K562 (cell line): ENCODE measurements at regions not wholly inside any gene's neighbourhood (a gene's known extent, or its start where the extent isn't known, plus 50 kb on each side); places are given as distances from the start of the nearest gene placed in this dataset.

ENCODE experiments used
- ARID2 ChIP-seq: fragments of 450-650 bp; IDR thresholded peaks from 2 replicates; pipeline ENCODE4 v1.6.1; 2017; ENCODE audit warnings: antibody characterized with exemption, mild to moderate bottlenecking
- HEY1 ChIP-seq: fragments of 250-450 bp; sonication (Bioruptor Pico); IDR thresholded peaks from 2 replicates; pipeline ENCODE4 v1.5.0; 2020; ENCODE audit warnings: mild to moderate bottlenecking, moderate library complexity, borderline replicate concordance
- MCM2 ChIP-seq: fragments of 450-650 bp; IDR thresholded peaks from 2 replicates; pipeline ENCODE4 v1.6.1; 2017; ENCODE audit warnings: low read depth, mild to moderate bottlenecking
- PRMT5 ChIP-seq: sonication (generic); formaldehyde crosslinking; IDR thresholded peaks from 2 replicates; pipeline ENCODE4 v1.5.0; 2020; ENCODE audit warnings: missing genetic modification reagents
- SAP30 ChIP-seq: fragments of 200-600 bp; sonication (generic); IDR thresholded peaks from 2 replicates; pipeline ENCODE4 v1.6.1; 2012; ENCODE audit warnings: borderline replicate concordance, low read depth, mild to moderate bottlenecking, moderate library complexity, low read length, control low read depth, inconsistent platforms; ENCODE audit not compliant: insufficient read depth, poor library complexity, severe bottlenecking
- SREBF2 ChIP-seq: sonication (generic); formaldehyde crosslinking; IDR thresholded peaks from 2 replicates; pipeline ENCODE4 v1.4.0; 2020; ENCODE audit warnings: mild to moderate bottlenecking, missing genetic modification reagents
- TAF9B ChIP-seq: fragments of 450-650 bp; IDR thresholded peaks from 2 replicates; pipeline ENCODE4 v1.6.1; 2018; ENCODE audit warnings: mild to moderate bottlenecking; ENCODE audit not compliant: partially characterized antibody
- TEAD1 ChIP-seq, 2 experiments: fragments of 450-650 bp in 1 of 2; sonication (generic) in 1 of 2; formaldehyde crosslinking; IDR thresholded peaks; 2 replicates each; pipeline versions ENCODE4 v1.4.0 to v1.8.0; 2020 to 2022; ENCODE audit warnings: mild to moderate bottlenecking in 2 of 2, missing genetic modification reagents in 1 of 2
- TFAM ChIP-seq: fragments of 250-450 bp; sonication (Bioruptor Pico); conservative IDR thresholded peaks from 2 replicates; pipeline ENCODE4 v1.5.0; 2021; ENCODE audit warnings: mild to moderate bottlenecking, moderate library complexity
- TF ChIP-seq, protein P1 (sequence below): fragments of 450-650 bp; IDR thresholded peaks from 2 replicates; pipeline ENCODE4 v1.6.1; 2016; ENCODE audit warnings: mild to moderate bottlenecking, moderate library complexity
- TF ChIP-seq, protein P2 (sequence below): fragments of 450-650 bp; IDR thresholded peaks from 2 replicates; pipeline ENCODE4 v1.6.1; 2017; ENCODE audit warnings: antibody characterized with exemption, mild to moderate bottlenecking
- TF ChIP-seq, protein P3 (sequence below): fragments of 450-650 bp; formaldehyde crosslinking; IDR thresholded peaks from 2 replicates; pipeline ENCODE4 v1.4.0; 2022; ENCODE audit warnings: missing genetic modification characterization

DNA sequence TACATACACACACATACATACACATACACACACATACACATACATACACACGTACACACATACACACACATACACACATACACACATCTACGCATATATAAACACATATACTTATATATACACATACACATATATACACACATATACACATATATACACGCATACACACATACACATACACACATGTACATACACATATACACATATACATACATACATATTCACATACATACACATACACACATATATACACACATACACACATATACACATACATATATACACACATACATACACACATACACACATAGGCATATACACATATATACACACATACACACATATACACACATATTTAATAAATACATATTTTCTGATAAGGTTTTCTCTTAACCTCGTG is 324.0 kb downstream of the RPS6KC1 start (continued):
- TF ChIP-seq, protein P1, sequence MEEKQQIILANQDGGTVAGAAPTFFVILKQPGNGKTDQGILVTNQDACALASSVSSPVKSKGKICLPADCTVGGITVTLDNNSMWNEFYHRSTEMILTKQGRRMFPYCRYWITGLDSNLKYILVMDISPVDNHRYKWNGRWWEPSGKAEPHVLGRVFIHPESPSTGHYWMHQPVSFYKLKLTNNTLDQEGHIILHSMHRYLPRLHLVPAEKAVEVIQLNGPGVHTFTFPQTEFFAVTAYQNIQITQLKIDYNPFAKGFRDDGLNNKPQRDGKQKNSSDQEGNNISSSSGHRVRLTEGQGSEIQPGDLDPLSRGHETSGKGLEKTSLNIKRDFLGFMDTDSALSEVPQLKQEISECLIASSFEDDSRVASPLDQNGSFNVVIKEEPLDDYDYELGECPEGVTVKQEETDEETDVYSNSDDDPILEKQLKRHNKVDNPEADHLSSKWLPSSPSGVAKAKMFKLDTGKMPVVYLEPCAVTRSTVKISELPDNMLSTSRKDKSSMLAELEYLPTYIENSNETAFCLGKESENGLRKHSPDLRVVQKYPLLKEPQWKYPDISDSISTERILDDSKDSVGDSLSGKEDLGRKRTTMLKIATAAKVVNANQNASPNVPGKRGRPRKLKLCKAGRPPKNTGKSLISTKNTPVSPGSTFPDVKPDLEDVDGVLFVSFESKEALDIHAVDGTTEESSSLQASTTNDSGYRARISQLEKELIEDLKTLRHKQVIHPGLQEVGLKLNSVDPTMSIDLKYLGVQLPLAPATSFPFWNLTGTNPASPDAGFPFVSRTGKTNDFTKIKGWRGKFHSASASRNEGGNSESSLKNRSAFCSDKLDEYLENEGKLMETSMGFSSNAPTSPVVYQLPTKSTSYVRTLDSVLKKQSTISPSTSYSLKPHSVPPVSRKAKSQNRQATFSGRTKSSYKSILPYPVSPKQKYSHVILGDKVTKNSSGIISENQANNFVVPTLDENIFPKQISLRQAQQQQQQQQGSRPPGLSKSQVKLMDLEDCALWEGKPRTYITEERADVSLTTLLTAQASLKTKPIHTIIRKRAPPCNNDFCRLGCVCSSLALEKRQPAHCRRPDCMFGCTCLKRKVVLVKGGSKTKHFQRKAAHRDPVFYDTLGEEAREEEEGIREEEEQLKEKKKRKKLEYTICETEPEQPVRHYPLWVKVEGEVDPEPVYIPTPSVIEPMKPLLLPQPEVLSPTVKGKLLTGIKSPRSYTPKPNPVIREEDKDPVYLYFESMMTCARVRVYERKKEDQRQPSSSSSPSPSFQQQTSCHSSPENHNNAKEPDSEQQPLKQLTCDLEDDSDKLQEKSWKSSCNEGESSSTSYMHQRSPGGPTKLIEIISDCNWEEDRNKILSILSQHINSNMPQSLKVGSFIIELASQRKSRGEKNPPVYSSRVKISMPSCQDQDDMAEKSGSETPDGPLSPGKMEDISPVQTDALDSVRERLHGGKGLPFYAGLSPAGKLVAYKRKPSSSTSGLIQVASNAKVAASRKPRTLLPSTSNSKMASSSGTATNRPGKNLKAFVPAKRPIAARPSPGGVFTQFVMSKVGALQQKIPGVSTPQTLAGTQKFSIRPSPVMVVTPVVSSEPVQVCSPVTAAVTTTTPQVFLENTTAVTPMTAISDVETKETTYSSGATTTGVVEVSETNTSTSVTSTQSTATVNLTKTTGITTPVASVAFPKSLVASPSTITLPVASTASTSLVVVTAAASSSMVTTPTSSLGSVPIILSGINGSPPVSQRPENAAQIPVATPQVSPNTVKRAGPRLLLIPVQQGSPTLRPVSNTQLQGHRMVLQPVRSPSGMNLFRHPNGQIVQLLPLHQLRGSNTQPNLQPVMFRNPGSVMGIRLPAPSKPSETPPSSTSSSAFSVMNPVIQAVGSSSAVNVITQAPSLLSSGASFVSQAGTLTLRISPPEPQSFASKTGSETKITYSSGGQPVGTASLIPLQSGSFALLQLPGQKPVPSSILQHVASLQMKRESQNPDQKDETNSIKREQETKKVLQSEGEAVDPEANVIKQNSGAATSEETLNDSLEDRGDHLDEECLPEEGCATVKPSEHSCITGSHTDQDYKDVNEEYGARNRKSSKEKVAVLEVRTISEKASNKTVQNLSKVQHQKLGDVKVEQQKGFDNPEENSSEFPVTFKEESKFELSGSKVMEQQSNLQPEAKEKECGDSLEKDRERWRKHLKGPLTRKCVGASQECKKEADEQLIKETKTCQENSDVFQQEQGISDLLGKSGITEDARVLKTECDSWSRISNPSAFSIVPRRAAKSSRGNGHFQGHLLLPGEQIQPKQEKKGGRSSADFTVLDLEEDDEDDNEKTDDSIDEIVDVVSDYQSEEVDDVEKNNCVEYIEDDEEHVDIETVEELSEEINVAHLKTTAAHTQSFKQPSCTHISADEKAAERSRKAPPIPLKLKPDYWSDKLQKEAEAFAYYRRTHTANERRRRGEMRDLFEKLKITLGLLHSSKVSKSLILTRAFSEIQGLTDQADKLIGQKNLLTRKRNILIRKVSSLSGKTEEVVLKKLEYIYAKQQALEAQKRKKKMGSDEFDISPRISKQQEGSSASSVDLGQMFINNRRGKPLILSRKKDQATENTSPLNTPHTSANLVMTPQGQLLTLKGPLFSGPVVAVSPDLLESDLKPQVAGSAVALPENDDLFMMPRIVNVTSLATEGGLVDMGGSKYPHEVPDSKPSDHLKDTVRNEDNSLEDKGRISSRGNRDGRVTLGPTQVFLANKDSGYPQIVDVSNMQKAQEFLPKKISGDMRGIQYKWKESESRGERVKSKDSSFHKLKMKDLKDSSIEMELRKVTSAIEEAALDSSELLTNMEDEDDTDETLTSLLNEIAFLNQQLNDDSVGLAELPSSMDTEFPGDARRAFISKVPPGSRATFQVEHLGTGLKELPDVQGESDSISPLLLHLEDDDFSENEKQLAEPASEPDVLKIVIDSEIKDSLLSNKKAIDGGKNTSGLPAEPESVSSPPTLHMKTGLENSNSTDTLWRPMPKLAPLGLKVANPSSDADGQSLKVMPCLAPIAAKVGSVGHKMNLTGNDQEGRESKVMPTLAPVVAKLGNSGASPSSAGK, result no peak
- no peak for TF ChIP-seq TFAM
- TF ChIP-seq TAF9B, result peak; percentile 29
- no peak for TF ChIP-seq PRMT5 (CRISPR knock-in tag)
- TF ChIP-seq, protein P2, sequence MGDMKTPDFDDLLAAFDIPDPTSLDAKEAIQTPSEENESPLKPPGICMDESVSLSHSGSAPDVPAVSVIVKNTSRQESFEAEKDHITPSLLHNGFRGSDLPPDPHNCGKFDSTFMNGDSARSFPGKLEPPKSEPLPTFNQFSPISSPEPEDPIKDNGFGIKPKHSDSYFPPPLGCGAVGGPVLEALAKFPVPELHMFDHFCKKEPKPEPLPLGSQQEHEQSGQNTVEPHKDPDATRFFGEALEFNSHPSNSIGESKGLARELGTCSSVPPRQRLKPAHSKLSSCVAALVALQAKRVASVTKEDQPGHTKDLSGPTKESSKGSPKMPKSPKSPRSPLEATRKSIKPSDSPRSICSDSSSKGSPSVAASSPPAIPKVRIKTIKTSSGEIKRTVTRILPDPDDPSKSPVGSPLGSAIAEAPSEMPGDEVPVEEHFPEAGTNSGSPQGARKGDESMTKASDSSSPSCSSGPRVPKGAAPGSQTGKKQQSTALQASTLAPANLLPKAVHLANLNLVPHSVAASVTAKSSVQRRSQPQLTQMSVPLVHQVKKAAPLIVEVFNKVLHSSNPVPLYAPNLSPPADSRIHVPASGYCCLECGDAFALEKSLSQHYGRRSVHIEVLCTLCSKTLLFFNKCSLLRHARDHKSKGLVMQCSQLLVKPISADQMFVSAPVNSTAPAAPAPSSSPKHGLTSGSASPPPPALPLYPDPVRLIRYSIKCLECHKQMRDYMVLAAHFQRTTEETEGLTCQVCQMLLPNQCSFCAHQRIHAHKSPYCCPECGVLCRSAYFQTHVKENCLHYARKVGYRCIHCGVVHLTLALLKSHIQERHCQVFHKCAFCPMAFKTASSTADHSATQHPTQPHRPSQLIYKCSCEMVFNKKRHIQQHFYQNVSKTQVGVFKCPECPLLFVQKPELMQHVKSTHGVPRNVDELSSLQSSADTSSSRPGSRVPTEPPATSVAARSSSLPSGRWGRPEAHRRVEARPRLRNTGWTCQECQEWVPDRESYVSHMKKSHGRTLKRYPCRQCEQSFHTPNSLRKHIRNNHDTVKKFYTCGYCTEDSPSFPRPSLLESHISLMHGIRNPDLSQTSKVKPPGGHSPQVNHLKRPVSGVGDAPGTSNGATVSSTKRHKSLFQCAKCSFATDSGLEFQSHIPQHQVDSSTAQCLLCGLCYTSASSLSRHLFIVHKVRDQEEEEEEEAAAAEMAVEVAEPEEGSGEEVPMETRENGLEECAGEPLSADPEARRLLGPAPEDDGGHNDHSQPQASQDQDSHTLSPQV, result no peak
- no peak for TF ChIP-seq SAP30
- TF ChIP-seq, protein P3, sequence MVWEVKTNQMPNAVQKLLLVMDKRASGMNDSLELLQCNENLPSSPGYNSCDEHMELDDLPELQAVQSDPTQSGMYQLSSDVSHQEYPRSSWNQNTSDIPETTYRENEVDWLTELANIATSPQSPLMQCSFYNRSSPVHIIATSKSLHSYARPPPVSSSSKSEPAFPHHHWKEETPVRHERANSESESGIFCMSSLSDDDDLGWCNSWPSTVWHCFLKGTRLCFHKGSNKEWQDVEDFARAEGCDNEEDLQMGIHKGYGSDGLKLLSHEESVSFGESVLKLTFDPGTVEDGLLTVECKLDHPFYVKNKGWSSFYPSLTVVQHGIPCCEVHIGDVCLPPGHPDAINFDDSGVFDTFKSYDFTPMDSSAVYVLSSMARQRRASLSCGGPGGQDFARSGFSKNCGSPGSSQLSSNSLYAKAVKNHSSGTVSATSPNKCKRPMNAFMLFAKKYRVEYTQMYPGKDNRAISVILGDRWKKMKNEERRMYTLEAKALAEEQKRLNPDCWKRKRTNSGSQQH (CRISPR knock-in tag), result 0 out of 2 replicates have a peak, but pooled peaks have one; percentile 26
- TF ChIP-seq HEY1 (CRISPR knock-in tag), result no peak
- TF ChIP-seq MCM2, result no peak
- no peak for TF ChIP-seq TEAD1 (CRISPR knock-in tag; IDR thresholded peaks at IDR 0.05)
- no peak for TF ChIP-seq SREBF2
- TF ChIP-seq ARID2, result 0 out of 2 replicates have a peak, but pooled peaks have one; percentile 33
